Nephron progenitor cell (in vitro differentiated cells): ENCODE measurements at regions not wholly inside any gene's neighbourhood (a gene's known extent, or its start where the extent isn't known, plus 50 kb on each side); places are given as distances from the start of the nearest gene placed in this dataset.

Experiments
- DNase-seq: peaks from one replicate; pipeline ENCODE4 v3.0.0; 2021
- H3K27ac Mint-ChIP-seq: 2 replicates; pipeline ENCODE4 v1.8.0; 2021; ENCODE audit warnings: mild to moderate bottlenecking, moderate library complexity, mixed read lengths
- H3K27me3 Mint-ChIP-seq: 2 replicates; pipeline ENCODE4 v1.8.0; 2021; ENCODE audit warnings: mild to moderate bottlenecking, low read depth, mixed read lengths; ENCODE audit not compliant: poor library complexity
- H3K36me3 Mint-ChIP-seq: 2 replicates; pipeline ENCODE4 v1.8.0; 2021; ENCODE audit warnings: low read depth, mixed read lengths
- H3K4me1 Mint-ChIP-seq: 2 replicates; pipeline ENCODE4 v1.8.0; 2021; ENCODE audit warnings: mixed read lengths
- H3K4me3 Mint-ChIP-seq: 2 replicates; pipeline ENCODE4 v1.8.0; 2021; ENCODE audit warnings: mild to moderate bottlenecking, moderate library complexity, mixed read lengths
- H3K9me3 Mint-ChIP-seq: 2 replicates; pipeline ENCODE4 v1.8.0; 2021; ENCODE audit warnings: mild to moderate bottlenecking, moderate library complexity, mixed read lengths
- TF ChIP-seq, protein P1 (sequence below): fragments of 200-600 bp; sonication (generic); IDR thresholded peaks from 2 replicates; pipeline ENCODE4 v1.5.0; 2021; ENCODE audit warnings: antibody characterized with exemption

- TF ChIP-seq, protein P1, sequence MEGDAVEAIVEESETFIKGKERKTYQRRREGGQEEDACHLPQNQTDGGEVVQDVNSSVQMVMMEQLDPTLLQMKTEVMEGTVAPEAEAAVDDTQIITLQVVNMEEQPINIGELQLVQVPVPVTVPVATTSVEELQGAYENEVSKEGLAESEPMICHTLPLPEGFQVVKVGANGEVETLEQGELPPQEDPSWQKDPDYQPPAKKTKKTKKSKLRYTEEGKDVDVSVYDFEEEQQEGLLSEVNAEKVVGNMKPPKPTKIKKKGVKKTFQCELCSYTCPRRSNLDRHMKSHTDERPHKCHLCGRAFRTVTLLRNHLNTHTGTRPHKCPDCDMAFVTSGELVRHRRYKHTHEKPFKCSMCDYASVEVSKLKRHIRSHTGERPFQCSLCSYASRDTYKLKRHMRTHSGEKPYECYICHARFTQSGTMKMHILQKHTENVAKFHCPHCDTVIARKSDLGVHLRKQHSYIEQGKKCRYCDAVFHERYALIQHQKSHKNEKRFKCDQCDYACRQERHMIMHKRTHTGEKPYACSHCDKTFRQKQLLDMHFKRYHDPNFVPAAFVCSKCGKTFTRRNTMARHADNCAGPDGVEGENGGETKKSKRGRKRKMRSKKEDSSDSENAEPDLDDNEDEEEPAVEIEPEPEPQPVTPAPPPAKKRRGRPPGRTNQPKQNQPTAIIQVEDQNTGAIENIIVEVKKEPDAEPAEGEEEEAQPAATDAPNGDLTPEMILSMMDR = no peak
- Mint-ChIP-seq H3K9me3 (peaks cover 4% of the 10 kb centered on the region), H3K36me3 (no peaks in the 10 kb centered on the region), H3K27ac (no peak overlapping the region), H3K4me3 (no peak overlapping the region), H3K27me3 (peaks cover 11% of the 10 kb centered on the region), H3K4me1 (peaks cover 9% of the 10 kb centered on the region)
- no peak for DNase-seq
Measured at GRCh38 chr16:80082906-80083305, 457.9 kb upstream of the DYNLRB2 start.

- Mint-ChIP-seq H3K36me3 (no peaks in the 10 kb centered on the region), H3K27me3 (peaks cover 11% of the 10 kb centered on the region), H3K27ac (no peak overlapping the region), H3K4me1 (peaks cover 9% of the 10 kb centered on the region), H3K9me3 (no peaks in the 10 kb centered on the region), H3K4me3 (no peak overlapping the region)
- no peak for DNase-seq
- TF ChIP-seq, protein P1 = no peak
Measured at GRCh38 chr16:80081846-80082245, 458.9 kb upstream of the DYNLRB2 start.

DNA sequence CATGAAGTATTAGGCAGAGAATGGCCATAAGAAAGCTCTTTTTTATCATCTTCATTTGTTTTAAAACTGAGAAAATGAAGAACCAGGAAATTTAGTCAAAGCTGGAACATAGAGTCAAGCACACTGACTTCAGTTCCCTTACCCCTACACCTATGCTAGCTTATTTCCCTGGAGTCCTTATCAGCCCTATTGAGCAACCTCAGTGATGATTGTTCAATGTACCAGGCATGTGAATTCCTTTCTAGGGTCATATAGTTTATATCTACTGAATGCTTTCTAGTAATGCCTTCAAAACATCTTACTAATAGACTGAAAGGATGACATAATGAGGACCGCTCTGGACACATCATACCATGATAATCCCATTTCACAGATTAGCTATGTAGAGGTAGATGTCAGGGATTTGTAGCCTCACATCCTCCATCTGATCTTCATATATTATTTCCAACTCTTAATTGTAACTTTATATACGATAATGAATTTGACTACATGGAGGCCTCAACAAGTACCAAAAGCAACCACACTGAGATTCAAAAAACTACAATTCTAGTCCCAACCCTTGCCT, 460.4 kb upstream of the DYNLRB2 start:
- Mint-ChIP-seq H3K27ac (no peak overlapping the region), H3K9me3 (no peaks in the 10 kb centered on the region), H3K36me3 (no peaks in the 10 kb centered on the region), H3K4me3 (no peak overlapping the region), H3K27me3 (peaks cover 11% of the 10 kb centered on the region), H3K4me1 (peaks cover 9% of the 10 kb centered on the region)
- TF ChIP-seq, protein P1 = no peak
- DNase-seq = no peak

DNA sequence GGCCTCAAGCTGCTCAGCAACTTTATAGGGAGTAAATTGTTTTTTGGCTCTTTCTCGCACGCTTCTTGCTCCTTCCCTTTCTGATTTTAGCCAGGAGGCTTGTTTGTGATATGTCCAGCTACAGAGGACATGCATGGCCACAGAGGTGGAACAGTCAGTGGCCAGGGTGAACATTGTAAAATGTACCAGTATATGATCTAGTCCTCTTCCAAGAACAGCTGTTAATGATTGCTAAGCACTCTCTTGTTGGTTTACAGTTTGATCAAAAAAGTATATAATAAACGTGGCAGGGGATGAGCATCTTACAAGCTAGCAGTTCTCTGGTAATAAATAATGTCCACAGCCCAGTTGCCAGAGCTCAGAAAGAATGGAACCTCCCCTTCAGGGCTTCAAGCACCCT, 461.7 kb upstream of the DYNLRB2 start:
- H3K36me3 Mint-ChIP-seq = no peaks in the 10 kb centered on the region
- H3K4me3 Mint-ChIP-seq = no peak overlapping the region
- DNase-seq = no peak
- peaks cover 11% of the 10 kb centered on the region for H3K27me3 Mint-ChIP-seq
- no peaks in the 10 kb centered on the region for H3K9me3 Mint-ChIP-seq
- TF ChIP-seq, protein P1 = no peak
- no peak overlapping the region for H3K27ac Mint-ChIP-seq
- peaks cover 9% of the 10 kb centered on the region for H3K4me1 Mint-ChIP-seq

DNA sequence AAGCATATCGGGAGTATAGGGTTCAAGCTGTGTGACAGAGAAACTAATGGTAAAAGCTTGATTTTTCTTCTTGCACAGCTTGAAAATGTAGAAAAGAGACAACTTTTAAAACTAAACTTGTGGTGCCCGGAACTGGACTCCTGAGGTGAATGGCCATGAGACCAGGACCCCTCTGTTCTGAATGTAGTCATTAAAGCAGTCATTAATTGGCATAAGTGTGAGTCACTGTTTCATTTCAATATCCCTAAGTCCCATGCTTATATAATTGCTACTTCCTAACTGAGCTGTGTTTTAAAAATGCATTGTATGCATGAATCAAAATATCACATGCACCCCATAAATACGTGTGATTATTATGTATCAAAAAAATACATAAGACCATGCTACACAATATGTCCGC, 463.1 kb upstream of the DYNLRB2 start:
- Mint-ChIP-seq H3K4me3 (no peak overlapping the region), H3K9me3 (no peaks in the 10 kb centered on the region), H3K27ac (no peak overlapping the region), H3K27me3 (peaks cover 11% of the 10 kb centered on the region), H3K36me3 (no peaks in the 10 kb centered on the region), H3K4me1 (peaks cover 9% of the 10 kb centered on the region)
- TF ChIP-seq, protein P1 = no peak
- no peak for DNase-seq

DNA sequence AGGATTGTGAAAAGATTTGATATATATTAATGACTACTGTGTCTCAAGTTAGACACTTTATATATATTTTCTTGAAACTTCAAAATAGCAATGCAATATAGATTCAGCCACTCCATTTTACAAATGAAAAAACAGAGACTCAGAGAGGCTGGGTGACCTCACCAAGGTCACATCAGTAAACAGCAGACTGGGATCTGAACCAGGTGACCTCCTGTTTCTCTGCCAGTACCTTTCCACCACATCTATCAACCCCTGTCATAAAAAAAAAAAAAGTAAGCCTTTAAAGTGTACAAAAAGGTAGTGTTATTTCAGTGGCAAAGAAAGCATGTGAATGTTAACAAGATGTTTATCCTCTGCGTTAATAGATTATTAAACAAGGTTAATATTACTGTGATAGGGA, 466.5 kb upstream of the DYNLRB2 start:
- H3K27ac Mint-ChIP-seq = no peak overlapping the region
- peaks cover 7% of the 10 kb centered on the region for H3K27me3 Mint-ChIP-seq
- no peaks in the 10 kb centered on the region for H3K36me3 Mint-ChIP-seq
- no peak for DNase-seq
- no peak overlapping the region for H3K4me3 Mint-ChIP-seq
- no peaks in the 10 kb centered on the region for H3K9me3 Mint-ChIP-seq
- peaks cover 10% of the 10 kb centered on the region for H3K4me1 Mint-ChIP-seq
- TF ChIP-seq, protein P1 = no peak
